A673 (cell line): ENCODE measurements at regions not wholly inside any gene's neighbourhood (a gene's known extent, or its start where the extent isn't known, plus 50 kb on each side); places are given as distances from the start of the nearest gene placed in this dataset.

Source experiments
- EZH2 ChIP-seq: fragments of 200-600 bp; sonication (generic); IDR thresholded peaks from 2 replicates; pipeline ENCODE4 v1.6.1; 2017; ENCODE audit warnings: borderline replicate concordance, low read depth, mild to moderate bottlenecking, mixed read lengths, antibody characterized with exemption, low read length; ENCODE audit not compliant: poor library complexity, severe bottlenecking
- TF ChIP-seq, protein P1 (sequence below): fragments of 300-800, 200-600 bp; sonication (generic); conservative IDR thresholded peaks from 2 replicates; pipeline ENCODE4 v1.5.1; 2017; ENCODE audit warnings: low read depth, mild to moderate bottlenecking, antibody characterized with exemption, low read length, moderate library complexity, mixed read lengths

DNA sequence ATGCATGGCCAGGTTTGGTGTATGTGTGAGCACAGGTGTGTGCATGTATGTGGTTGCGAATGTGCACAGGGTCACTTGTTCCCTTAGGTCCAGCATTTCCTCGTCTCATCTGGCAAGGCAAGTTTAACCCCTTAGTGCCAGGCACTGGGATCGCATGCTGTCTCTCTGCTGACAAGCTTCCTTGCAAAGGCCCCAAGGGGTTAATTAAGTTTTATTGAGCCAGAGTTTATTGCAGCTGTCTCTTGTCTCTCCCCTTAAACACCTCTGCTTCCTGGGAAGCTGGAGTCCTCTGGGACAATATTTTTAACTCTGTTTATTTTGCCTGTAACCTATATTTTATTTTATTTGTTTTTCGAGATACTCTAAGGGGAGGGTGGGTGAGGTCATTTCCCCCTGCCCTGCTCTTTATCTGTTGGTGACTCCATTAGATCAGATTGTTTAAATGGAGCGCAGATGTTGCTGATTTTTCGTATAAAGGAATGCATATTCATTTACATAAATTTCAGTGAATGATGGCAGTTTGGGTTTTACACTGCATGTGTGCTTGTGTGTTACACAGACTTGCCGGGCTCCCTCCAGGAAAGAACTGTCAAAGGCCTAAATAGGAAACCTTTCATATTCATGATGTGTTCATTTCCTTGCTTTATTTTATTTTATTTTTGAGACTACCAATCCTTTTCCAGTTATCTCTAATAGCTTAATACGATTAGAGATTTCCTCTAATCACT lies 99.7 kb downstream of the CBLN1 start:
- TF ChIP-seq EZH2: no peak
- TF ChIP-seq, protein P1, sequence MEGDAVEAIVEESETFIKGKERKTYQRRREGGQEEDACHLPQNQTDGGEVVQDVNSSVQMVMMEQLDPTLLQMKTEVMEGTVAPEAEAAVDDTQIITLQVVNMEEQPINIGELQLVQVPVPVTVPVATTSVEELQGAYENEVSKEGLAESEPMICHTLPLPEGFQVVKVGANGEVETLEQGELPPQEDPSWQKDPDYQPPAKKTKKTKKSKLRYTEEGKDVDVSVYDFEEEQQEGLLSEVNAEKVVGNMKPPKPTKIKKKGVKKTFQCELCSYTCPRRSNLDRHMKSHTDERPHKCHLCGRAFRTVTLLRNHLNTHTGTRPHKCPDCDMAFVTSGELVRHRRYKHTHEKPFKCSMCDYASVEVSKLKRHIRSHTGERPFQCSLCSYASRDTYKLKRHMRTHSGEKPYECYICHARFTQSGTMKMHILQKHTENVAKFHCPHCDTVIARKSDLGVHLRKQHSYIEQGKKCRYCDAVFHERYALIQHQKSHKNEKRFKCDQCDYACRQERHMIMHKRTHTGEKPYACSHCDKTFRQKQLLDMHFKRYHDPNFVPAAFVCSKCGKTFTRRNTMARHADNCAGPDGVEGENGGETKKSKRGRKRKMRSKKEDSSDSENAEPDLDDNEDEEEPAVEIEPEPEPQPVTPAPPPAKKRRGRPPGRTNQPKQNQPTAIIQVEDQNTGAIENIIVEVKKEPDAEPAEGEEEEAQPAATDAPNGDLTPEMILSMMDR: no peak
